D721Med (cell line): ENCODE measurements at regions not wholly inside any gene's neighbourhood (a gene's known extent, or its start where the extent isn't known, plus 50 kb on each side); places are given as distances from the start of the nearest gene placed in this dataset.

Experiments used
- DNase-seq: peaks from one replicate; pipeline ENCODE4 v3.0.0; 2011; ENCODE audit warnings: low spot score; ENCODE audit not compliant: insufficient read length
- FAIRE-seq: peaks from 2 replicates; lab custom pipeline; 2011; peaks lifted over from hg19 to GRCh38; lab: Jason Lieb, UNC
- CTCF ChIP-seq: IDR thresholded peaks from 2 replicates; pipeline ENCODE4 v1.5.1; 2012; ENCODE audit warnings: mild to moderate bottlenecking, control low read depth; ENCODE audit not compliant: insufficient read depth; ENCODE audit errors: missing control alignments

GRCh38 chr15:29480278-29480677 is 210.7 kb upstream of the NSMCE3 start:
- FAIRE-seq (no peak), DNase-seq (no peak)
- TF ChIP-seq CTCF = no peak

- FAIRE-seq = no peak
- TF ChIP-seq CTCF = no peak
- no peak for DNase-seq
Observed at GRCh38 chr15:29477256-29477655, 207.6 kb upstream of the NSMCE3 start.

- FAIRE-seq (no peak), DNase-seq (no peak)
- no peak for TF ChIP-seq CTCF
Observed at GRCh38 chr15:29476503-29477080, 207.0 kb upstream of the NSMCE3 start.

DNA sequence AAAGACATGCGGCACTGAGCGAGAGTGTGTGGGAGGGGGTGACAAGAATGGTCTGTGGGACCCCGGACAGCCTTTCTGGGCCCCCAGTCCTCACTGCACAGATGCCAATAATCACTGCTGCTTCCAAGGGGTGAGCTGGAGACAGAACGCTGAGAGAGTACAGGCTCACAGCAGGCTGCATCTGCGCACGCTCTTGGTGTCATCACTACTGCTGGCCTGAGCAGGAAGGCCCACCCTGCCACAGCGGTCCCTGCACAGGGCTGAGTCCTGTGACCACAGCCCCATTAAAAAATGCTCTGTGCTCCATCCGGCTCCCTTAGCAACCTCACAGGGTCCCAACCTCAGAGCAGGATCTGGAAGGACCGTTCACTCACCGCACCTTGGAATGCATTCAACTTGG is 205.5 kb upstream of the NSMCE3 start:
- FAIRE-seq = no peak
- TF ChIP-seq CTCF = no peak
- no peak for DNase-seq

DNA sequence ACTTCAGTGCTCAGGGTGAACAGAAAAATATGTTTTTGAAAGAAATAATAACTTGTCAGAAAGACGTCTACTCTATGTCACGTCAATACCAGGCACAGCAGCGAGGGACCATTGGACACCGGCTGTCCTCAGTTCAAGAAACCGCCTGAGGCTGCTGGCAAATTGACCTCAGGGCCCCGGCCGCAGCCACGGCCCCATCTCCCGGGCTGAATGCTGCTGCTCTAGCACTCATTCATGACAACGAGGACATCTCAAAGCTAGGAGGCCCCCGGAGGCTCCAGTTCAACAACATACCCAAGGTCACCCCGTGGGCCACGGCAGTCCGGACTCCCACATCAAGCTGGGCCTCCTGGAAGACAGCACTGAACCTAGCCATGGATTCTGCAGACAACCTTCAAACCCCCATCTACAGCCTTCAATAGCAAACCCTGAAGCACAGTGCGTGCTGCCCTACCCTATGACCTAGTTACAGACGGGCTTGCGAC is 204.0 kb upstream of the NSMCE3 start:
- TF ChIP-seq CTCF = no peak
- no peak for DNase-seq
- FAIRE-seq = no peak

DNA sequence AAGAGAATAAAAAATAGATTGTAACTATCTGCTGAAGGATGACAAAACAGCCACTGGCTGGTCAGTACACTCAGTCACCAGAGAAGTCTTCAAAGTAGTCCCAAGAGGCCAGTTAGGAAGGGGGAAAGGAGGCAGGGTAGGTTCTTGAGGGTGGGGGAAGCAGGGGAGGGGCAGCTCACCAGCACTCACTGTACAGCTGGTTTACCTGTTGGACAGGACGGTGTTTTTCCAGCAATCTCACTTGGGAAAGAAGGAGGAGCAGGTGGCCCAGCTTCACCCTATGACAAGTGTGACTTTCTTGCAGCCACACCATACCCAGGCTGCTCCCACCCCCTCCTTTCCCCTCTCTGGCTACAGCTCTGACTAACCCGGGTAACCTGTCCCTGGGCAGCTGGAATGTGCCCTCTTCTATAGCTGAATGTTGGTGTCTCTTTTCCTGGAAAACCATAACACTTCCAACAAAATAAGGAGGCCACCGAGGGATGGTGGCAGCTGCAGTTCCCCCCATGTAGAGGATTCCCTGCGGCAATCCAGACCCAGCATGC is 203.4 kb upstream of the NSMCE3 start:
- FAIRE-seq (no peak), DNase-seq (no peak)
- TF ChIP-seq CTCF = no peak

DNA sequence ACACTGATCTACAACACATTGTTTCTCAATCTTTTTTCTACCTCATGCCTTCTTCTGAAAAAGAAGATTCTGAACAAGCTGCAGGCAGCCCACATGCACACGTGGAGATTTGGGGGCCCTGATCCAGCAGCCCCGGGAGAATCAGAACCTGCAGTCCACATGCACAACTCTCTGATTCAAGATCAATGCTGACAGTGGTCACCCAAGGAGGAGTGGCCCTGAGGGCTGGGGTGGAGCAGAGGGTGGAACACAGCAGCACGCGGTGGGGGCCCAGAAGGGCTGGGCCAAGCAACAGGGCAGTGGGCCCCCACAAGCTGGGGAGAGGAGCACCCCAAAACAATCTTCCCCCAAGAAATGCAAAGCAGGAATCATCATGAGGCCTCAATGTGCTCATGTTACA is 202.1 kb upstream of the NSMCE3 start:
- DNase-seq = no peak
- TF ChIP-seq CTCF = no peak
- FAIRE-seq = no peak
